C4-2B (cell line): ENCODE measurements at regions not wholly inside any gene's neighbourhood (a gene's known extent, or its start where the extent isn't known, plus 50 kb on each side); places are given as distances from the start of the nearest gene placed in this dataset.

Experiments
- H3K27ac ChIP-seq: fragments of 450-650 bp; 2 replicates; pipeline ENCODE4 v1.5.1; 2017
- CTCF ChIP-seq: fragments of 450-650 bp; conservative IDR thresholded peaks from 2 replicates; pipeline ENCODE4 v1.5.1; 2017; ENCODE audit warnings: mild to moderate bottlenecking
- ZFX ChIP-seq: fragments of 450-650 bp; IDR thresholded peaks from 2 replicates; pipeline ENCODE4 v1.6.1; 2017

- H3K27ac ChIP-seq: no peak overlapping the region
- TF ChIP-seq ZFX (no peak), CTCF (no peak)
Observed at GRCh38 chr2:18057657-18058056, 179.2 kb downstream of the KCNS3 start.

- TF ChIP-seq ZFX (no peak), CTCF (no peak)
- H3K27ac ChIP-seq: no peak overlapping the region
Observed at GRCh38 chr2:18055290-18055689, 176.8 kb downstream of the KCNS3 start.

GRCh38 chr2:18050001-18050400 lies 171.5 kb downstream of the KCNS3 start:
- H3K27ac ChIP-seq: no peak overlapping the region
- TF ChIP-seq ZFX (no peak), CTCF (no peak)

- H3K27ac ChIP-seq: no peak overlapping the region
- TF ChIP-seq ZFX: no peak
- no peak for TF ChIP-seq CTCF
Observed at GRCh38 chr2:18049325-18049724, 170.9 kb downstream of the KCNS3 start.

GRCh38 chr2:18047896-18048657 lies 169.6 kb downstream of the KCNS3 start:
- no peak overlapping the region for H3K27ac ChIP-seq
- TF ChIP-seq CTCF: no peak
- TF ChIP-seq ZFX: no peak

- H3K27ac ChIP-seq: no peak overlapping the region
- TF ChIP-seq ZFX: no peak
- no peak for TF ChIP-seq CTCF
Observed at GRCh38 chr2:18047213-18047611, 168.7 kb downstream of the KCNS3 start.

GRCh38 chr2:18046558-18047212 lies 168.2 kb downstream of the KCNS3 start:
- TF ChIP-seq ZFX (no peak), CTCF (no peak)
- H3K27ac ChIP-seq: no peak overlapping the region
